ENCODE measurements at regions not wholly inside any gene's neighbourhood (a gene's known extent, or its start where the extent isn't known, plus 50 kb on each side); places are given as distances from the start of the nearest gene placed in this dataset.
"Not testable (repeated sequence)": the region's sequence is repeated elsewhere in the genome, so short reads cannot be mapped to it uniquely, and the experiment has no call there.

DNA sequence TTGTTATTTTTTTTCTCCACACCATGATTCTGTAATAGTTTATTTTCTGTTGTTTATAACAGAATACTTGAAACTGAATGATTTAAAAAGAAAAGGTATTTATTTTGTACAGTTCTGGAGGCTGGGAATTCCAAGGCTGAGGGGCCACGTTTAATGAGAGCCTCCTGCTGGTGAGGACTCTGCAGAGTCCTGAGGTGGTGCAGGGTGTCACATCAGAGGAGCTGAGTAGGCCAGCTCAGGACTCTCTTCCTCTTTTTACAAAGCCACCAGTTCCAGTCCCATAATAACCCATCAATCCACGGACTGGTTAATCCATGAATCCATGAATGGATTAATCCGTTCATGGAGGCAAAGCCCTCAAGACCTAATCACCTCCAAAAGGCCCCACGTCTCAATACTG lies 71.6 kb downstream of the TFAP2A start:
- no peak for DNase-seq

- DNase-seq: no peak
Observed at GRCh38 chr6:10341605-10342004, 73.3 kb downstream of the TFAP2A start.

GRCh38 chr6:10338151-10338550 lies 76.7 kb downstream of the TFAP2A start:
- DNase-seq: no peak

GRCh38 chr6:10337376-10337775 lies 77.5 kb downstream of the TFAP2A start:
- DNase-seq: not testable (repeated sequence)

DNA sequence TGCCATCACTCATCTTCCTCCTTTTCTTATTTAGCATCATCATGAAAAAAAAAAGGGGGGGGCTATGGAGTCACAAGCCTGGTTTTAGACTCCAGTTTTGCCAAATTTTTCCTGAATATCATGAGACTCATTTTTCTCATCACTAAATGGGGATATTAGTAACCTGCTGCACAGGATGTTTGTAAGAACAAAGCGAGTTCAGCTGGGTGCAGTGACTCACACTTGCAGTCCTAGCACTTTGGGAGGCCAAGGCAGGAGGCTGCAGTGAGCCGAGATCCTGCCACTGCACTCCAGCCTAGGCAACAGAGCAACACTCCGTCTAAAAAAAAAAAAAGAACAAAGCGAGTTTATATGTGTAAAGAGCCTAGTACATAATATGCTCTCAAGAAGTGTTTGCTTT lies 82.8 kb downstream of the TFAP2A start:
- DNase-seq: no peak

DNA sequence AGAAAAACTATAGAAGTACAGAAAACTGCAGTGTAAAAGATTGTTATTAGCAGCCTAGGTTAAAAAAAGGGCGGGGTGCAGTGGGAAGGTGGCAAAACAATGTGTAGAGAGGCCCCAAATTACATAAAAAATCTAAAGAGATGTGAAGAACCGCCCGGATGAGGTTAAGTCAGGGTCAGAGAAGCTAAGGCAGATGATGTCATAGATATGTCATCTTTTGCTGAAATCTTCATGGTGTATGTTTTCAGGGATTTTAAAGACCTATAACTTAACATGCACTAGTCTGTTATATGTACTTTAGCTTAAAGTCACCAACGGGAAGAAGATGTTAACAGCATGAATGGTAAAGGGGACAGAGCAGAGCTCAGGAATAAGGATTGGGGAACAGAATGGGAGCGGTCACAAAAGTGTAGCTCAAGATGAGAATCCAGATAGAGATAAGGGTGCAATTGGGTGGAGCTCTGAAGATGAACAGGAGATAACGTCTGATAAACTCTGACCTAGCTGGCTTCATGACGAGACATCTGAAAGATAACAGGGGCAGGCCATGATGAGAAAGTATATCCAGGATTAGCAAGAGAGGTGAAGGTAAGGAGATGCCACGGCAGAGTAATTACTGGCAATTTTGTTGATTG lies 83.4 kb downstream of the TFAP2A start:
- no peak for DNase-seq

- no peak for DNase-seq
Observed at GRCh38 chr6:10330515-10330914, 84.4 kb downstream of the TFAP2A start.

GRCh38 chr6:10323018-10323417 lies 91.9 kb downstream of the TFAP2A start:
- DNase-seq: no peak

GRCh38 chr6:10320291-10320690 lies 94.6 kb downstream of the TFAP2A start:
- no peak for DNase-seq

- no peak for DNase-seq
Observed at GRCh38 chr6:10316373-10316721, 98.5 kb downstream of the TFAP2A start.

- DNase-seq: no peak
Observed at GRCh38 chr6:10315658-10316372, 99.1 kb downstream of the TFAP2A start.

DNA sequence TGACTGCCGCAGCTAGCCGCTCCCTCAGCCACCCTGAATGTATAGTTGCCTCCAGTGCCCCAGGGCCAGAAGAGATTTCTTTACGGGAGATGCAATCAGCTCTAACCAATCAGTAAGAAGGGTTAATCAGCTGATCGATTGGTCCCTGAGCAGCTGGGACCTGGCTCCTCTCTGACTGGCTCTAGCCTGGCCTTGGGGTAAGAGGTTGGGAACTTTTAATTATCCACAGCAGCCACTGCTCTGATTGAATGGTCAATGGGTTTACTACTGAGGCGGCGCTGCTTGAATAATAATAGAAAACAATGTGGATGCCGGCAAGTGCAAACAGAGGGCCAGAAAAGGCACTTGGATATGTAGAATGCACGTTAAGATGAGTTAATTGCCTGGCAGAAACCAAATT lies 99.8 kb downstream of the TFAP2A start:
- DNase-seq: no peak

- DNase-seq: no peak
Observed at GRCh38 chr6:10314163-10314955, 100.5 kb downstream of the TFAP2A start.

- DNase-seq: no peak
Observed at GRCh38 chr6:10313799-10314162, 101.1 kb downstream of the TFAP2A start.

- DNase-seq: no peak
Observed at GRCh38 chr6:10312445-10312844, 102.4 kb downstream of the TFAP2A start.

DNA sequence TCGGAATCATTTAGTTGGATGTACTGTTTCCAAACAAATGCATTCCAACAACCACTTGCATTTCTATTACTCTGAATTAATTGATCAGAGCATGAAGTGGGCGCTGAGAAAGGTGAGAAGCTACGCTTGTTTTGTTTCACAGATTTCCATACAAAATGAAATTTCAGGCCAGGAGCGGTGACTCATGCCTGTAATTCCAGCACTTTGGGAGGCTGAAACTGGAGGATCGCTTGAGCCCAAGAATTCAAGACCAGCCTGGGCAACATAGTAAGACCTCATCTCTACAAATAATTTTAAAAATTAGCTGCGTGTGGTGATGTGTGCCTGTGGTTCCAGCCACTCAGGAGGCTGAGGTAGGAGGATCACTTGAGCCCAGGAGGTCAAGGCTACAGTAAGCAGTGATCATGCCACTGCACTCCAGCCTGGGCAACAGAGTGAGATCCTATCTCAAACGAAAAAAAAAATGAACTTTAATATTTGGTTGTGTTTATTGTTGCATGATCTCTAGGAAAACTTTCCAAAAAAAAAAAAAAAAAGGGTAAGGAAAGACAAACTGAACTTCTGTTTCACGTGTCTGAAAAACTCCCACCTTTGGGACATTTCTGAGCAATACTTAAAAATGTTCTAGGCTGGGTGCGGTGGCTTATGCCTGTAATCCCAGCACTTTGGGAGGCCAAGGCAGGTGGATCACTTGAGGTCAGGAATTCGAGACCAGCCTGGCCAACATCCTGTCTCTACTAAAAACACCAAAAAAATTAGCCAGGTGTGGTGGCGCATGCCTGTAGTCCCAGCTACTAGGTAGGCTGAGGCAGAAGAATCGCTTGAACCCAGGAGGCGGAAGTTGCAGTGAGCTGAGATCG lies 103.1 kb downstream of the TFAP2A start:
- DNase-seq: not testable (repeated sequence)

- DNase-seq: no peak
Observed at GRCh38 chr6:10310826-10311225, 104.0 kb downstream of the TFAP2A start.

DNA sequence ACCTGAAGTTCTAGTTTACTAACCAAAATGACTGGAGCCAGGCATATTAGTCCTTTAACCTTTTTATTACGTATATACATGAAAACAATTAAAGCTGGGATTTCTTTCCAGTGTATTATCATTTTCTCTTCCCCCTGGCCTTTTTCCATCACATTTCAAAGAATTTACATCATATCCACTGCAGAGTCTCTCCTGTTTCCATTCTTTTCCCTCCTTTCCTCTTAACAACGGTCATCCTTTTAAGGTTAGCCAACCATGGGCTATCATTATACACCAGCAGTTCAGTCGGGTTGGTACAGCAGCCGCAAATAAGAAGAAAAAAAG lies 104.6 kb downstream of the TFAP2A start:
- DNase-seq: no peak

DNA sequence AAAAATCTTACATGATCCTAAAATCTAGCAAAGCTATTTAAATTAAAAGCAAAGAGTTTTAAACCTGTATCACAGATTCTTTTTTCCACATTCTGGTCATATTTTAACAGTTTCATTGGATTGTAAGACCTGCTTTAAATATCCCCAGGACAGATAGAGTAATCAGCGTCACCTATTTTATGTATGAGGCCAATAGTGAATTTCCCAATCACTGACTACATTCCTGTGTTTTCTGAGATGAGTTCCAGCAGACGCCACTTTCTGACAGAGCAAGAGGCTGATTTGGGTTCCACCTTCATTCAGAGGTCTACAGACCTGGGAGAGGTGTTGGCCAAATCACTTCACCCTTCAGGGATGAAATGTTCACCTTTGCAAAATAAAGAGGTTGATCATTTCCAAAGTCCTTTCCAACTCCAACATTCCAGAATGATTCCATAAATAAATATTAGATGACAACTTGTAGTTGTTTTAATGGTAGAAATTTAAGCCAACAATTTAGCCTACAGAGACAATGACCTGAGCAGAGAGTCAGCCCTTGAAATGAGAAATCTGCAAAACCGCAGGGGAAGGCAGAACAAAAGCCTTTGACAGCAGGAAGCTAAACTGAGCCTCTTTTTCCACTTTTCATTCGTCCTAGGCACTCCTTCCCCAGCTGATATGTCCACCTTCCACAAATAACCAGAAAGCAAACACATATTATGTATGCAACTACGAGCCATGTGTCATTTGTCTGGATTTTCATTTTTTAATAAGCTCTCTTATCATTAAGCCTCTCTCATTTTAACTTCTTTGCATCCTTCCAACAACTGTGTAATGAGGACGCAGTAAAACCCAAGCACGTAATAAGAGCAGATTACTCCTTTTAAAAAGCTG lies 105.2 kb downstream of the TFAP2A start:
- DNase-seq: no peak

DNA sequence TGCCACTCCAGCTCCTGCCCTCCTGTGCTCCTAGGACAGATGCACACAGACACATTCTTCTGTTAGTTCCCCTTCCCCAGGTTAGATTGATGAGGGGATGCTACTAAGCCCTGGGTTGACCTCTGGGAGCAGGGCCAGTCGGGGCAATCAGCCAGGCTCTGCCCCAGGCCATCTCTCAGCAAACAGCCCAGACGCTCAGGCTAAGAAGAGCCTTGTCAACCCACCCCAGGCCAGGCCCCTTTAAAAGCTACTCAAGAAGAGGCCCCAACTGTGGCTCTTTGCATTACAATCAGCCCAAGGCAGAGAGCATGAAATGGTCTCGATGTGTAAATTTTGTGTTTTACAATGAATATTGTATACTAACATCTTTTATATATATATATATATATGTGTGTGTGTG lies 107.4 kb downstream of the TFAP2A start:
- DNase-seq: no peak

DNA sequence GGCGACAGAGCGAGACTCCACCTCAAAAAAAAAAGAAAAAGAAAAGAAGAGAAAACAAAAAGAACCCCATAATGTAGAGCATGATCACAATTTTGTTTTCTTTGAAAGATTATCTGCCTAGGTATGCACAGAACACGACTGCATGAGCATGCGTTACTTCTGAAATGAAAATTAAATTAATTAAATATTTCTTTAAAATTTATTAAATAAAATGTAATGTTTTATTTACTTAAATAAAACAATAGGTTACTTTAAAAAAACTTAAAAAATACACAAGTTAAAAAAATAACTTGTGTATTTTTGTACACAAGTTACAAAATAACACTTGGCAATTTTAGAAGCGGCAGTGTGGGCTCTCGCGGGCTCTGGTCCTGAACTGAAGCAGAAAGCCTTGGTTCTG lies 107.8 kb downstream of the TFAP2A start:
- no peak for DNase-seq

DNA sequence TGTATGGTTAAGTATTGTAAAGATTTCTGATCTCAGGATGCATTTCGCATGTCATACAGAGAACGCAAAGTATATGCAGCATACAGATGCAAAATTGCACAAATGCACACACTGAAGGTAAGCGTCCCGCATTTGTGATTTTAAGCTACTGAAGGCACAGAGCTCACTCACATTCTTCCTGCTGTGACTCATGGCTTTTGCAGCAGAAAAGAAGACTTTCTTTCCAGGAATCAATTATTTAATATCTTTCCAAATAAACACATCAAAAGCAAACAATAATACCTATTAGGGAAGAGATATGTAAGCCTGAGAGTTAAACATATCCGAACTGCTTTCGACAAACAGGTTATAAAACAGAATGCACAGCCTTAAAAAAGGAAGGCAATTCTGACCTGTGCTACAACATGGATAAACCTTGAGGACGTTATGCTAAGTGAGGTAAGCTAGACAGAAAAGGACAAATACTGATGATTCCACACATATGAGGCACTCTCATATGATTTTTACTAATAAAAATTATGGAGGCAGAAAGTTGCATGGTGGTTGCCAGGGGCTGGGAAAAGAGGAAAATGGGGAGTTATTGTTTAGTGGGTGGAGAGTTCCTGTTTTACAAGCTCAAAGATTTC lies 109.0 kb downstream of the TFAP2A start:
- no peak for DNase-seq
